NCI-H345 treated with DMSO at 0.1 percent for 48 hours (cell line): ENCODE measurements at regions not wholly inside any gene's neighbourhood (a gene's known extent, or its start where the extent isn't known, plus 50 kb on each side); places are given as distances from the start of the nearest gene placed in this dataset.

Experiments used
- DNase-seq: peaks from one replicate; lab custom pipeline; 2025; ENCODE audit not compliant: unreplicated experiment; lab: John Stamatoyannopoulos, UW

DNA sequence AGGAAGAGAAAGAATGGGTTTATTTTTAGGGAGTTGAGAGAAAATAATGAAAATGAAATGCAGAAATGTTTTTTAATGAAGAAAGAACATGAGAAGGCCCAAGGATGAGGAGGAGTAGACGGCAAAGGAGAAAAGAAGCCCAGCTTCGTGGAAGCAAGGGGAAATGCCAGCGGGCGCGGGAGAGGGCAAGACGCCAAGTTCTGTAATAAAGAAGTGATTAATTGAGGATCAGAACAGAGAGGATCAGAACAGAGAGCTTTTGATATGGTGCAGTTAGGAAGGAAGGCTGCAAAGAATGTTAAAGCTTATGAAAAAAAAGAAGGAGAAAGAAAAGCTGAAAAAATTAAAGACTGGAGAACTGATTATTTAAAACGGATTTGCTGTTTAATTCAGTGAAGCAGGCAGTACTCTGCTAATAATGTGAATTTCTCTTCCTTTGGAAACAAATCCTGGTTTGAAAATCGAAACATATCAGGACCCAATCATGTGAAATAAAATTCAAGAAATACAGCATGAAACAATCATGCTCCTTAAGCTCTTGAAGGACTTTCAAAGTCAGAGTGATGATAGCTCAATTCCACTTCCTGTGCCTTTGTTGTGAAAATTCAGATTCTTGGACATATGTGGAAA, 99.3 kb upstream of the SOX1 start:
- DNase-seq: no peak

DNA sequence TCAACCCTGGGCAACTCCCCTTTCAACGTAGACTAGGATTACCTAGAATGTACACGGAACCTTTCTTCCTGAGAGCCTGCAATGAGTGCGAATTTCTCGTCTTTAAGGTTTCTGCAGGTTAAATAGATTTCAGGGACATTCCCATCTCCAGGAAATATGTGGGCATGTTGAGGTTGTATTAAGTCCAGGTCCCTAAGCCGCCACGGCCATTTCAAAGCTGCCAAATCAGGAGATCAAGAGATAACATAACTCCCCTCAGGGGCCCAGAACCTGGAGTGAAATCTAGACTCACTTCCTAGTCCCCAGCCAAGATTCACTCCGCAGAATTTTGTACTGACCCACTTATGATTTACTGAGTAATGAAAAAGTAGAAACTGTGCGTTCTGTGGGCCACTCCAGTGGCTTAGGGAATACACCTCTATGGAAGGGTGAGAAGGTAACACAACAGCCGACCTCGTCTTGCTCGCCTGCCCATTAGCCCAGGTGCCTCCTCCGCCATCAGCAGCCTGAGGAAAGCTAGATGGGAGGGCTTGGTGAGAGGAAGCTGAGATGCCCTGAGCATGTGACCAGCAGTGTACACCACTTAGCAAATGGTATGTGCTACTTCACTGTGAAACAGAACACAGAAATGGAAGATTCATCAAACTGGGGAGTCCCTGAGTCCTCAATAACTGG, 98.5 kb upstream of the SOX1 start:
- no peak for DNase-seq

DNA sequence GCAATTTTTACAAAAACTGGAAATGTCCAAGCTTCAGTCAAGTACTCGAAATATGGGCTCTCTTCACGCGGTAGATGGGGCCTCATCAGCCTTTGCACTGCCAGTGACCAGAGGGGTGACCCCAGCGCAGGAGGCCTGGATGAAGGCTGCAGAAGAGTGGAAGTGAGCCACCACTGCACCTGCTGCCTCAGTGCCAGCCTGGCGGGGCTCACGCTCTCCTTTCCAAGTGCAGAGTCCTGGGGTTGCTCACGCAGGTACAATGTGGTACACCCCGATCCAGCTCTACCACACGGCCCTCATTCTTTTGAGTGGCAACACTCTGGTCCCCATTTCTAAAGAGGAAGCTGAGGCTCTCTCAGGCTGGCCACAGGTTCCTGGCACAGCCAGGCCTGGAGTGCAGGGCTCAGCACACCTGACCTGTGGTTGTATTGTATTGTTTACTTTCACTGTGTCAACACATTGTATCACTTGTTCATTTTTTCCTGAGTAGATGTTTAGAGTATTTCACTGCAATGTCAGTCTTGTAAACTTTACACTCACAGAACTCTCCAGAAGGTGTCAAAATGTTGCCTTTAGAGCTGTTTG, 97.3 kb upstream of the SOX1 start:
- no peak for DNase-seq

DNA sequence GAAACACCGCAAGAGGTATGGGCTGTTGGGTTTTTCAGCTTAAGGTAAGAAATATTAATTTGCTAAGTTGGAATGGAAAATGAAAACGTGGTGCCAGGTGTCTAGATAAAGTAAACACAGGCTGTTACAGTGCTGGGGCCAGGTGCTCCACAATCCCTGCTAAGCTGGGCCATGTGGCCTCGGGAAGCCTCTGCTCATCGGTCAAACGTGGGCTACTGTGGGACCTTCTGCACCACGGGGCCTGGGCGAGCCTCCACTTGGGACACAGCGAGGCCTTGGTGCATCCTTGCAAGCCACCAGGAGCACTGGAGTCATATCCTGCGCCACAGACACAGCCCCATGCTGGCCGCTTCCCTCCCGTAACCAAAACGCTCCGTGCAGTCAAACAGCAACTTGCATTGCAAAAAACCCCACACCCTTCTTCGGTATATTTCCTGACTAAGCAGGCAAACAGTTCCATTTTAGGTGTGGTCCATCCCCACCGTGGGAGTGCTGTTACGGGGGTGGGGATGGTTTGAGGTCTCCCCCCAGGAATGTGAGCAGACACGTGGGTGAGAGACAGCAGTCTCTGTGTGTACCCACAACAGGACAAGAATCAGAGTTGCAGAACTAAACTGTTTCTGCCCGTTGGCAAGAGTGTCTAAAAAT, 96.3 kb upstream of the SOX1 start:
- no peak for DNase-seq

DNA sequence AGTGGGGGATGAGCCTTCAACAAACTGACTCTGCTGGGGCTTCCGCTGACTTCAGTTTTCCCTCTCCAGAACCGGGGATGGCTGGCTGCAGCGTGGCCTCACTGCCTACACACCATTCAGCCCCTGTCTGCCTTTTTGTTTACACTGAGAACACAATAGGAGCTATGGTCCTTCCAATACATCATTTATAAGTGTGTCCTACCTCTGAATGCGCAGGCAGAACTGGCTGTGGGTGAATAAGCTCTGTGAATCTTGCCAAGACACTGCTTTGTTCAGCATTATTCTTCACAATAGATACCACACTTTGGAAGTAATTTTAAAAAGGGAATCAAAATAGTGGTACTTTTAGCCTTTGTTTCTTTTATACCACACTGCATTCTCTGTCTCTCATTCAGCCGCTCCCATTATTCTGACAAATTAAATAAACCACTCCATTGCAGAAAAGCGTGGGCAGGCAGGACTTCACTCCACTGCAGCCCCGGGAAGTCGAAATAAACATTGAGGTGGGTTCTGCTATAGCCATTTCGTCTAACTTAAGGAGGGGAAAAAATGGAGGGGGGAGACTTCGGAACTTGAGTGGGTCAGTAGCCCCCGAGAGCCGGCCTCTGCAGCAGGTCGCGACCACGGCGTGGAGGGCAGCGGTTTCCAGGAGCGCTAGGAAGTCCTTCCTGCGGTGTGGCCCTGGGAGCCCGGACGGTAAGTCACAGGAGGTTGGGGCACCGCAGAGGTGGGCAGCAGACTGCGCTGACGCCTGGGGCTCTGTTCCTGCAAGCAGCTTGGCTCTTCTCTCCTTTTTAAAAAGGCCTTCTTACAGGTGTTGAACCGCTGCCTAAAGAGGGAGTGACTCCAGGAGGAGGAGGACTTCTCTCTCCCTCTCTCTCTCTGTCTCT, 94.8 kb upstream of the SOX1 start:
- DNase-seq: peak; percentile 80

DNA sequence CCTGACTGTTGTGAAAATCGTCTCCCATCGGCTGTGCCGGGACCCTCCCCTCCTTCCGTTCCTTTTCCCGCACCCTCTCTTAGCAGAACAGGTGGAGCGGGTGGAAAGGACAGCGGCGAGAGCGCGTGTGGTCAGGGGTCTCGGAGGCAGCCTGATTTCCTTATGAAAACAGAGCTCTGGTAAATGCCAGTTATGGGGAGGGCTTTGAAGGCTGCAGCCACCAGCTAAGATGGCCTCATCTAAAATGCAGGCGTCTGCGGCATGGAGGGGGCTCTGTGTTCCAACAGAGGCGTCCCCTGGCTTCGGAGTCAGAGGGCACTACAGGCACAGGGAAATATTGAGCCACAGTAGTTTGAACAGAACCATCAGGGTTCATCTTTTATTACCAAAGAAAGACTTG, 93.8 kb upstream of the SOX1 start:
- DNase-seq: peak; percentile 45

DNA sequence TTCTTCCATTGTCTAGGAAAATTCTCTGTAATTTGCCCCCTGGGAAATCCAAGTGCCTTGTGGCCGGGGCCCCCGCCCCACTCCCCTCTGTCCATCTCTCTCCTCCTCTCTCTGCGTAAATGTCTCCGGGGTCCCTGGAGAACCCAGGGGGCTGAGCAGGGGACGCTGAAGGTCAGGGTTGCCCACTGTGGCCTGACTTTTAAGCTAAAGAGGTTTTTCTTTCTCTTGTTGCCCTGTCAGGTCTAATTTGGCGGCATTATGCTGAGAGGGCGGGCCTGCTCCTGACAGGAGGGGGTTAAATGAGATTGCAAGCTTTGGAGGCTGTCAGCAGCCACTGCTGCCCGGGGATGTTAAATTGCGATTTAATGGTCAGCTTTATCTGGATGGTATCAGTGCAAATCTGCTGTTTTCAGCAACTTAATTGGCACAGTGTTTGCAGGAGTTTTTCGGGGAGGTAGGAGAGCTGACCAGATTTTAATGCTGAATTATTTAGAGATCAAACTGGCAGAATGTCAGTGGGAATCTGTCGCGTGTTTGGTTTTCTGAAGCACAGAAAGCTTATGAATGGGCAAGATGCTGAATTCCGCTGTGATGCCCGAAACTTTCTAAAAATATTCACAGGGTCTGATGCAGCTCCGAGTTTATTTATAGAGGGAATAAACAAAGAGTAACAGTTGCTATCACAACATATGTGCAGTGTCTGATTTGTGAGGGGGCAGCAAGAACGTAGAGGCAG, 93.2 kb upstream of the SOX1 start:
- no peak for DNase-seq

DNA sequence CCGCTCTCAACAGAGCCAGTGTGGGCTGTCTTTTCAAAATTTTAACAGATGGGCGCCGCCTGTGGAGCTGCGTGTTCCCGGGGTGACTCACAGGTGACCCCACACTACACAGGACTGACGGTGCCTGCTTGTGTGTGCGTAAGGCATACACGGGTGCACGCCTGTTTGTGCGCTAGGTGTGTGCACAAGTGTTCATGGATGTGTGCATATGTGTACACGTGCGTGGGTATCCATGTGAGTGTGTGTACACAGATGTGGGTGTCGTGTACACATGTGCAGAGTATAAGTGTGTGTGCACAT, 92.7 kb upstream of the SOX1 start:
- no peak for DNase-seq

DNA sequence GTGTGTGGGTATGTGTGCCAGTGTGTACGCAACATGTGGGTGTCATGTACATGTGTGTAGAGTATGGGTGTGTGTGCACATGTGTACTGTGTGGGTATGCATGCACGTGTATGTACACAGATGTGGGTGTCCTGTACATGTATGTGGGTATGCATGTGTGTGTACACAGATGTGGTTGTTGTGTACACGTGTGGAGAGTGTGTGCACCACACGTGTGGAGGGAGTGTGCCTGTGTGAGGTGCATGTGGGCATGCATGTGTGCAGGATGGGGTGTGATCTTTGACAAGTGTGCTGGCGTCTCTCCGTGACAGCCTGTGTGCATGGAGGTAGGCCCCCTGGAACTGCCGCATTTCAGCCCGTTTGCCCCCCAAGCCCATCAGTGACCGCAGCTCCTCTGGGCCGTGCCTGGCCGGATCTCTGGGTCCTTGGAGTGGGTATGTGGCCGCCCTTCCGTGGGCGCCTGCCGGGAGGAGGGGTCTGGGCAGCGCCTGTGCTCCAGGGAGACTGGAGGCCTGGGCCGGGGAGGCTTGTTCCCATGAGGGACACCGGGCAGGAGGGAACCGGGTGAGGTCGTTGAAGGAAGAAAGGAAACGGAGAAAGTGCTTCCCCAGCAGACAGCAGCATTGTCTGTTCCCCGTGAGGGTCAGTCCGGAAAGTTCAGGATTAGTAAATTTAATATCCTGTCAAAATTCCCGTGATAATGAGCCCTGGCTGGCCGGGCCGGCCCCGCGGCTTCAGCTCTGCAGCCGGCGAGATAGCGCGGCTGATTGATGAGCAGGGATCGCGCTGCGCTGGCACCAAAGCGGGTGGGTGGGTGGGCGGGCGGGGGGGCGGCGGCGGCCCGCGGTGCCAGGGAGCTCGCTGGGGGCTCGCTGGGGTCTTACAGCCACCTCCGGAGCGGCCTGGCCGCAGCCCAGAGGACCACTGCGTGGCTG, 91.1 kb upstream of the SOX1 start:
- no peak for DNase-seq

DNA sequence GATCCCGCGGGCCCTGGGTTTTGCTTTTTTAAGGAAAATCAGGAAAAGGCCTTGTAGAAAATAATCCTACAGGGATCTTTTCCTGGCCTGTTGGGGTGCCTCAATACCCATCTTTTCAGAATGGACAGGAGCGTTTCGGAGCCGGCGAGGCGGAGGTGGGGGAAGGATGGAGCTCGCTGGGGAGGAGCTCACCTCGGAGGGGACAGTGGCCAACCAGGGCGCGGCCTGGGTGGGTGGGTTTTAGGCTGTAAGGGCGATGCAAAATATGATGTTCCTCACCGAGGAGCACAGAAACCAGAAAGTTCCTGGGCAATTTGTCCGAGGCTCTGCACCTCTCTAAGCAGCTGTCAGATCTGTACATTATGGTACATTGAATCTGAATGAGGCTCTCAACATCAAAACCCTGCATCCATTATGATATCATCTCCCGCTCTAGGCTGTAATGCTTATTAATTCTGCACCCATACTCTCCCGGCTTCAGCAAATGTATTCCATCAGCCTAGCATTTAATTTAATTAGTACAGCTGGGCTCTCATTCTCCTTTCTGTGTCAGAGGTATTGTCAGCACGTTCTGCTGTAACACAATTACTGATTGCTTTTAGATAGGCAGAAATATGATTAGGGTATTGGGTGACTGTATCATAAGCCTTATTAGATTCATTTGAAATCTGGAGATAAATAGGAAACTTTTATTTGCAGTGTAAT, 90.3 kb upstream of the SOX1 start:
- DNase-seq: peak; percentile 78

DNA sequence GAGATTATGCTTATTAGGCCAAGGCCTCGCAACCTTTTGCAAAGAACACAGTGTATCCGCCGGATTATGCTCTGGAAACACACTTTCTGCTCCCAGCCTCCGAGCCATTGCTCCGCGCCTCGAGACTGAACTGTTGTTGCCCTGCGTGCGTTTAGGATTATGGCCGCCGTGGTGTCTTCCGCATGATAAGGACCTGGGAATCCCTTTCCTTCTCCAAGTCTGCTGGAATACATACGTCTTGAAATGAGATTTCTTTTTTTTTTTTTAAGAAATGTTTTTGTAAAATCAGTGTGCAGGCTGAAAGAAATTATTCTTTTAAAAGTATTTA, 89.8 kb upstream of the SOX1 start:
- no peak for DNase-seq

DNA sequence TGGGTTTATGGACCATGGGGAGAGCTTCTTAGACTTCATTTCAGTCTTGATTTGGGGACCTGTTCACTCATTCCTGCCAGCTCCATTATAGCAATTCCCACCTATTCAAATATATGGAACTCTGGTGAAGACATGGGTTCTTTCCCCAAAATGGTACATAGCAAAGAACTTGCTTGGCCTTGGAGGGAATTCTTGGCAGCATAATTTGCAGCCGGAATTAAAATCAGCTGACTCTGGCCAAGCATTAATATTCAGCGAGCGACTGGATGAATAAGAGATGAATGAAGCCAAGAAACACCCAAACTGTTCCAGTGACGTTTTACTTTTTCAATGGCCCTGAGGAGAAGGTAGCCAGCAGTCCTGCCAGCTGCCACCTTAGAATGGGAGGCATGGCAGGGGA, 88.4 kb upstream of the SOX1 start:
- DNase-seq: no peak

DNA sequence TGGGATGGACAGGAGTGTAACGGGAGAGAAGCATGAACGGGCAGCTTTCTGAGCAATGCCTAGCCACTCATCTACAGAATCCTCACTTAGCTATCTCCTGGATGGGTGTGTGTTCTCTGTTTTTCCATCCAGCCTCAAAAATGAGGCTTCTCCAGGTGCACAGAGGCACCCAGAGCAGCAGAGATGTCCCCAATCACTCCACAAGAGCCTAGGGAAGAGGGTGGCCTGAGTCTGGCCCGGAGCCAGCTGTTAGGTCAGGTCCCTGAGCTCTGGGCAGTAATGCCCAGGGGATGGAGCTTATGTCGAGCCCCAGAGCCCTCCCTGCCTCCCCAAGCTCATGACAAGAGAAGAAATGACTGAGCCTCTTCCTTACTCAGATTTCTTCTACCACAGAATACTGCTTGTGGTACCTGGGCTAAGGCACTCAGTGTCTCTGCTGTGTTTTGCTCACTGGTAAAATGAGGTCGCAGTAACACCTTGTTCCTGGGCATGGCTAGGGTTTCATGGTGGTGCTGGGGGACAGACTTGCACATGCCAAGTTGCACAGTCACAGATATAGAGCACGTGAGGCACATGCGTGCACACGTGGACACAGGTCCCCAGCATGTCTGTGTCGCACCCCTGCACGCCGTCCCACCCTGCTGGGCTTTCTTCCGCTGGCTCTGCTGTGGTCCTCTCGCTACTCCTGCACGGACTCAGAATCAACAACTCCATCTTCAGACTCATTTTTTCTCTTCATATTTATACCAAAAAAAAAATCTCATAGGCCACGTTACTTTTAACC, 86.6 kb upstream of the SOX1 start:
- DNase-seq: no peak

DNA sequence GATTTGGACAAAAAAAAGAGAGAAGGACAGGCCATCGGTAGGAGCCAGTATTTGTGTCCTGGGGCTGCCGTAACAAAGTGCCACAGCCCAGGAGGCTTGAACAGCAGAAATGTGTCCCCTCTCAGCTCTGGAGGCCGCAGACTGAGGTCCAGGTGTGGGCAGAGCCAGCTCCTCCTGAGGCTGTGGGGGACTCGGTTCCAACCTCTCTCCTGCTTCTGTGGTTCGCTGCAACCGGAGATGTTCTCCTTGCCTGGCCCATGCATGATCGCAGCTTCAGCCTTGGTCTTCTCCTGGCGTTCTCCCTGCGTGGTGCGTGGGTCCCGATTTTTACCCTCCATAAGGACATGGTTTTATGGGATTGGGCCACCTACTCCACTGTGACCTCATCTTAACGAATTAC, 85.9 kb upstream of the SOX1 start:
- no peak for DNase-seq

DNA sequence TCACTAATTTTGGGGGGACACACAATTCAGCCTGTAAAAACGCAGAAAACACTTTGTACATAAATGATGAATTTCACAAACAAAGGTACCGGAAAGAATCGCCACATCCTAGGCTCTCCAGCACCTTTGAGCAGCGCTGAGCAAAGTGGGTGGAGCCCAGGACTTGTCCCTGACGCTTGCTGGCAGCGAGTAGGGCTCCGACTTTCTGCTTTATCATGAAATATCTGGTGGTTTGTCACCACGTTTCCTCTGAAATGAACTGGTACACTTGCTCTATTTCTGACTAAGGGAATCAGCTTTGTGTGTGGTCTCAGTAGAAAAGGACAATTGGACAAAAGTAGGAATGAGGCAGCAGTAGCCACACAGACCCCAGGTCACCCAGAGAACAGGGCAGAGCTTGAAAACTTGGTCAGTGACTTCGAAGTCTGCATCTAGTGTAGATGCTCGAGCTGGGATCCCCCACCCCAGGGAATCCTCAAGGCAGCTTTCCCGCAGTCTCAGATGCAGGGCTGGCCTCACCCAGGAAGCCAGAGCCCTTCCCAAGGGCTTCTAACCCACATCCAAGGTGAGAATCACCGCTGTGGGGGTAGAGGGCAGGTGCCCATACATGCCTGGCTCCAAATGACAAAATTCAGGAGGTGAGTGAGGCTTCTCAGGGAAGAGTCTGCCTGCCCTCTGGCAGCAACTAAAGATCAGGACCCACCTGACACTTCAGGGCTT, 85.3 kb upstream of the SOX1 start:
- no peak for DNase-seq

DNA sequence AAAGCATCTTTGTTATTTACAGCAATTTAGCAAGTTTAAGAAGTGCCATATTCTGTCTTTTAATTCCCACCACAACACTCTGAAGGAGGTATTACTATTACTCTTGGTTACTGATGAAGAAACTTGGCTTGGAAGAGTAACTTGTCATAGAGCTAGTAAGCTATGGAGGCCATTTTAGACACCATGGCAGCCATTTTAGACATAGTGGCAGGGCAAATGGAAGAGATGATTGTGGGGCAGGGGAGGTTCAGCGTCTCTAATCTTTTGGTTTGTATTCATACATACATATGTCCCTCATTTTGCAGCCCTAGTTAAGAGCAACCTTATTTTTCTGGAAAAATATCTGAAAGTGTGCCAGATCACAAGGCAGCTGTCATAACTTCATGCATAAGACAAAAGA, 82.6 kb upstream of the SOX1 start:
- DNase-seq: no peak

DNA sequence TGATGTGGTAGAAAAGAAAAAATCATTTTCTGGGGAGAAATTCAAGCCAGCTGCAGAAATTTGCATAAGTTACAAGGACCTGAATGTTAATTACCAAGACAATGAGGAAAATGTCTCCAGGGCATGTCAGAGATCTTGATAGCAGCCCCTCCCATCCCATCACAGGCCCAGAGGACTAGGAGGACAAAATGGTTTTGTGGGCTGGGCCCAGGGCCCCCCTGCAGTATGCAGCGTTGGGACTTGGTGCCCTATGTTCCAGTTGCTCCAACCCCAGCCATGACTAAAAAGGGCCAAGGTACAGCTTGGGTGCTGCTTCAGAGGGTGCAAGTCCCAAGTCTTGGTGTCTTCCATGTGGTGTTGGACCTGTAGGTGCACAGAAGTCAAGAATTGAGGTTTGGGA, 76.6 kb upstream of the SOX1 start:
- DNase-seq: no peak

DNA sequence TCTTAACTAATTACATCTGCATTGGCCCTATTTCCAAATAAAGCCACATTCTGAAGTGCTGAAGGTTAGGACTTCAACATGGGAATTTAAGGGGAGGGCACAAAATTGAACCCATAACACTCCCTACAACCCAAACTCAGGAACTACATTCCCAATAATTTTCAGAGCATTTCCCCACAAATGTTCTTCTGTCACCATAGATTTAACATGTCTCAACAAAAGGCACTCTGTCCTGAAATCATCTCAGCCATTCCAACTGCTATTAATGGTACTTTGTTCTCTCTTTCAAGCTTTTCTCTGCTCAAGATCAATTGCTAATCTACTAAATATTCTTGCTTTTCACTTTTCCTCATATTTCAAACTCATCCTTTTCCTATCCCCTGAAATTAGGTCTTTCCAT, 74.0 kb upstream of the SOX1 start:
- no peak for DNase-seq
